ENCODE measurements at regions not wholly inside any gene's neighbourhood (a gene's known extent, or its start where the extent isn't known, plus 50 kb on each side); places are given as distances from the start of the nearest gene placed in this dataset.

- no peak overlapping the region for H3K27ac ChIP-seq
- TF ChIP-seq ZFX (IDR thresholded peaks at IDR 0.05) = no peak
- no peak for TF ChIP-seq CTCF (conservative IDR thresholded peaks at IDR 0.05)
Measured at GRCh38 chr10:113298616-113299015, 254.2 kb upstream of the HABP2 start.

DNA sequence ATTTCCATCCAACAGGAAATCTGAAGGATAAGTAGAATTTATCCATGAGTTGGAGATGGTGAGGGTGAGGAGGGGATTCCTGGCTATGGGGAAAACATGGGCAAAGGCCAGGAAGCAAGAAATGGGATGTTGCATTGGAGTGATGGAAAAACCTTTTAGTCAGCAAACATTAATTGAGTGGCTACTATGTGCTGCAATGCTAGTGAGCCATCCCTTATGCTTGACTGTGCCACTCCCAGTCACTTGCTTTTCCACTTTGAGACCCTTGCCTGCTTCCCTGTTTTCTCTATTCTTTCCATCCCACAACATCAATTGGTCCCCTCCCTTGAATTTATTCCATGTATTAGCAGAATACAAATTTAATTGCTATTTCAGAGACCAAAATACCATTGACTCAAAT is 252.7 kb upstream of the HABP2 start:
- TF ChIP-seq CTCF (conservative IDR thresholded peaks at IDR 0.05) (no peak), ZFX (IDR thresholded peaks at IDR 0.05) (no peak)
- no peak overlapping the region for H3K27ac ChIP-seq

DNA sequence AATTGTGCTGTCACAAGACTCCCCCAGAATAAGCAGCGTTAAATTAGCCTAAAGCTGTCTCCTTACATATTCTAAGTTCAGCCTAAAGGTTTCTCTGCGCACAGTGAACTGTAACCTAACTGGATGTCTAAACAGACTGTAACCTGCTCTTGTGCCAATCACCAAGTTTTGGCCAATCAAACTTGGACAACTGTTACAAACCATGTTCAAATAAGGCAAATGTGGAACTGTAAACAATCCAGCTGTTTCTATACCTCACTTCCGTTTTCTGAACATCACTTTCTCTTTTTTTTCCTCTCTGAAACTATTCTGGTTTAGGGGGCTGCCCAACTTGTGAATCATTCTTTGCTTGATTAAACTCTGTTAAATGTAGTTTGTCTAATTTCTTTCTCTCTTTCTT is 252.2 kb upstream of the HABP2 start:
- no peak overlapping the region for H3K27ac ChIP-seq
- TF ChIP-seq CTCF (conservative IDR thresholded peaks at IDR 0.05) (no peak), ZFX (IDR thresholded peaks at IDR 0.05) (no peak)

- H3K27ac ChIP-seq = no peak overlapping the region
- no peak for TF ChIP-seq CTCF (conservative IDR thresholded peaks at IDR 0.05)
- TF ChIP-seq ZFX (IDR thresholded peaks at IDR 0.05) = no peak
Measured at GRCh38 chr10:113301342-113301984, 251.4 kb upstream of the HABP2 start.

GRCh38 chr10:113302062-113302461 is 250.8 kb upstream of the HABP2 start:
- TF ChIP-seq ZFX (IDR thresholded peaks at IDR 0.05) = no peak
- TF ChIP-seq CTCF (conservative IDR thresholded peaks at IDR 0.05) = no peak
- H3K27ac ChIP-seq = no peak overlapping the region

DNA sequence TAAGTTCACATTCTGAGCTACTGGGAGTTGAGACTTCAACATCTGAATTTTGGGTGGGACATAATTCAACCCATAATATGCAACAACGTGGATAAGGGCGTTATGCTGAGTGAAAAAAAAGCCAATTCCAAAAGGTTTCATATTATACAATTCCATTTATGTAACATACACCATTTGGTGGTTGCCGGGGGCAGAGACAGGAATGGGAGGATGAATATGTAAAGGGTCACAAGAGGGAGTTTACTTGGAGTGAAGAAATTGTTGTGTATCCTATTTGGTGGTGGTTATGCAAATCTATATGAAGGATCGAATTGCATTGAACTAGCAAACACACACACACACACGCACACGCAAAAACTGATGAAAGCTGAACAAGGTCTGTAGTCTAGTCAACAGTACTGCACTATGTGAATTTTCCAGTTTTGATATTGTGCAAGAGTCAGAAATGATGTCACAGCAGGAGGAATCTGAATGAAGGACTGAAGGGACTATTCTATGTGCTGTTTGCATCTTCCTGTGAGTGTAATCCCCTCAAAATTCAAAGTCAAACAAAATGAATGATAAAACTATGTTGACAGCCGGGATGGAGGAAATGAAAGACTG is 249.2 kb upstream of the HABP2 start:
- H3K27ac ChIP-seq = no peak overlapping the region
- no peak for TF ChIP-seq CTCF (conservative IDR thresholded peaks at IDR 0.05)

- no peak overlapping the region for H3K27ac ChIP-seq
- TF ChIP-seq CTCF (conservative IDR thresholded peaks at IDR 0.05) = no peak
- TF ChIP-seq ZFX (IDR thresholded peaks at IDR 0.05) = no peak
Measured at GRCh38 chr10:113304726-113305125, 248.1 kb upstream of the HABP2 start.

All from C4-2B (cell line).